ENCODE measurements at regions not wholly inside any gene's neighbourhood (a gene's known extent, or its start where the extent isn't known, plus 50 kb on each side); places are given as distances from the start of the nearest gene placed in this dataset.
"Not testable (repeated sequence)": the region's sequence is repeated elsewhere in the genome, so short reads cannot be mapped to it uniquely, and the experiment has no call there.

- Histone ChIP-seq H3K9me3 (ENCODE audit: control insufficient read depth, insufficient read depth, low read length) (no peaks in the 10 kb centered on the region), H3K4me1 (ENCODE audit: control insufficient read depth, insufficient read depth, low read length) (no peaks in the 10 kb centered on the region), H3K36me3 (ENCODE audit: control insufficient read depth, insufficient read depth, low read length) (no peaks in the 10 kb centered on the region), H3K4me3 (ENCODE audit: low read length) (no peak overlapping the region), H3K27me3 (ENCODE audit: control insufficient read depth, insufficient read depth, low read length) (no peaks in the 10 kb centered on the region), H3K27ac (ENCODE audit: low read length) (no peak overlapping the region)
- no CpG with 5 or more reads among the region's 8 CpGs for WGBS (ENCODE audit: insufficient coverage, insufficient read length)
- DNase-seq (ENCODE audit: low read depth, low spot score): no peak
These were observed 131.1 kb downstream of the PXDC1 start for GRCh38 chr6:3620389-3620788.

GRCh38 chr6:3619800-3620199 is 131.7 kb downstream of the PXDC1 start:
- WGBS (ENCODE audit: insufficient coverage, insufficient read length): no CpG with 5 or more reads among the region's 4 CpGs
- Histone ChIP-seq H3K27me3 (ENCODE audit: control insufficient read depth, insufficient read depth, low read length) (no peaks in the 10 kb centered on the region), H3K9me3 (ENCODE audit: control insufficient read depth, insufficient read depth, low read length) (no peaks in the 10 kb centered on the region), H3K4me3 (ENCODE audit: low read length) (no peak overlapping the region), H3K27ac (ENCODE audit: low read length) (no peak overlapping the region), H3K4me1 (ENCODE audit: control insufficient read depth, insufficient read depth, low read length) (no peaks in the 10 kb centered on the region), H3K36me3 (ENCODE audit: control insufficient read depth, insufficient read depth, low read length) (no peaks in the 10 kb centered on the region)
- no peak for DNase-seq (ENCODE audit: low read depth, low spot score)

- H3K9me3 ChIP-seq (ENCODE audit: control insufficient read depth, insufficient read depth, low read length): no peaks in the 10 kb centered on the region
- H3K4me1 ChIP-seq (ENCODE audit: control insufficient read depth, insufficient read depth, low read length): no peaks in the 10 kb centered on the region
- no peaks in the 10 kb centered on the region for H3K36me3 ChIP-seq (ENCODE audit: control insufficient read depth, insufficient read depth, low read length)
- no peak for DNase-seq (ENCODE audit: low read depth, low spot score)
- no peaks in the 10 kb centered on the region for H3K27me3 ChIP-seq (ENCODE audit: control insufficient read depth, insufficient read depth, low read length)
- no peak overlapping the region for H3K4me3 ChIP-seq (ENCODE audit: low read length)
- WGBS (ENCODE audit: insufficient coverage, insufficient read length): no CpG with 5 or more reads among the region's 7 CpGs
- no peak overlapping the region for H3K27ac ChIP-seq (ENCODE audit: low read length)
These were observed 132.3 kb downstream of the PXDC1 start for GRCh38 chr6:3619201-3619600.

GRCh38 chr6:3618642-3619041 is 132.9 kb downstream of the PXDC1 start:
- DNase-seq (ENCODE audit: low read depth, low spot score): no peak
- WGBS (ENCODE audit: insufficient coverage, insufficient read length): no CpG with 5 or more reads among the region's 2 CpGs
- Histone ChIP-seq H3K36me3 (ENCODE audit: control insufficient read depth, insufficient read depth, low read length) (no peaks in the 10 kb centered on the region), H3K9me3 (ENCODE audit: control insufficient read depth, insufficient read depth, low read length) (no peaks in the 10 kb centered on the region), H3K4me3 (ENCODE audit: low read length) (no peak overlapping the region), H3K4me1 (ENCODE audit: control insufficient read depth, insufficient read depth, low read length) (no peaks in the 10 kb centered on the region), H3K27me3 (ENCODE audit: control insufficient read depth, insufficient read depth, low read length) (no peaks in the 10 kb centered on the region), H3K27ac (ENCODE audit: low read length) (no peak overlapping the region)

- H3K27me3 ChIP-seq (ENCODE audit: control insufficient read depth, insufficient read depth, low read length): no peaks in the 10 kb centered on the region
- H3K9me3 ChIP-seq (ENCODE audit: control insufficient read depth, insufficient read depth, low read length): no peaks in the 10 kb centered on the region
- no peak overlapping the region for H3K27ac ChIP-seq (ENCODE audit: low read length)
- WGBS (ENCODE audit: insufficient coverage, insufficient read length): no CpG with 5 or more reads among the region's 29 CpGs
- H3K36me3 ChIP-seq (ENCODE audit: control insufficient read depth, insufficient read depth, low read length): no peaks in the 10 kb centered on the region
- no peak for DNase-seq (ENCODE audit: low read depth, low spot score)
- H3K4me1 ChIP-seq (ENCODE audit: control insufficient read depth, insufficient read depth, low read length): no peaks in the 10 kb centered on the region
- H3K4me3 ChIP-seq (ENCODE audit: low read length): no peak overlapping the region
These were observed 133.7 kb downstream of the PXDC1 start for GRCh38 chr6:3617681-3618311.

- no peaks in the 10 kb centered on the region for H3K9me3 ChIP-seq (ENCODE audit: control insufficient read depth, insufficient read depth, low read length)
- no CpG with 5 or more reads among the region's 7 CpGs for WGBS (ENCODE audit: insufficient coverage, insufficient read length)
- DNase-seq (ENCODE audit: low read depth, low spot score): no peak
- no peak overlapping the region for H3K27ac ChIP-seq (ENCODE audit: low read length)
- H3K36me3 ChIP-seq (ENCODE audit: control insufficient read depth, insufficient read depth, low read length): no peaks in the 10 kb centered on the region
- H3K27me3 ChIP-seq (ENCODE audit: control insufficient read depth, insufficient read depth, low read length): no peaks in the 10 kb centered on the region
- H3K4me3 ChIP-seq (ENCODE audit: low read length): no peak overlapping the region
- no peaks in the 10 kb centered on the region for H3K4me1 ChIP-seq (ENCODE audit: control insufficient read depth, insufficient read depth, low read length)
These were observed 134.3 kb downstream of the PXDC1 start for GRCh38 chr6:3617192-3617631.

- no peak for DNase-seq (ENCODE audit: low read depth, low spot score)
- WGBS (ENCODE audit: insufficient coverage, insufficient read length): no CpG with 5 or more reads among the region's 9 CpGs
These were observed 134.8 kb downstream of the PXDC1 start for GRCh38 chr6:3616565-3617176.

GRCh38 chr6:3615391-3616380 is 135.8 kb downstream of the PXDC1 start:
- Histone ChIP-seq H3K27me3 (ENCODE audit: control insufficient read depth, insufficient read depth, low read length) (no peaks in the 10 kb centered on the region), H3K4me3 (ENCODE audit: low read length) (no peak overlapping the region), H3K4me1 (ENCODE audit: control insufficient read depth, insufficient read depth, low read length) (no peaks in the 10 kb centered on the region), H3K27ac (ENCODE audit: low read length) (no peak overlapping the region), H3K9me3 (ENCODE audit: control insufficient read depth, insufficient read depth, low read length) (no peaks in the 10 kb centered on the region), H3K36me3 (ENCODE audit: control insufficient read depth, insufficient read depth, low read length) (no peaks in the 10 kb centered on the region)
- DNase-seq (ENCODE audit: low read depth, low spot score): no peak
- no CpG with 5 or more reads among the region's 11 CpGs for WGBS (ENCODE audit: insufficient coverage, insufficient read length)

More at GRCh38 chr6:3616565-3617176, 134.8 kb downstream of the PXDC1 start:
- no peak overlapping the region for H3K4me3 ChIP-seq (ENCODE audit: low read length)
- no peak overlapping the region for H3K27ac ChIP-seq (ENCODE audit: low read length)
- no peaks in the 10 kb centered on the region for H3K27me3 ChIP-seq (ENCODE audit: control insufficient read depth, insufficient read depth, low read length)
- H3K4me1 ChIP-seq (ENCODE audit: control insufficient read depth, insufficient read depth, low read length): no peaks in the 10 kb centered on the region
- no peaks in the 10 kb centered on the region for H3K9me3 ChIP-seq (ENCODE audit: control insufficient read depth, insufficient read depth, low read length)
- H3K36me3 ChIP-seq (ENCODE audit: control insufficient read depth, insufficient read depth, low read length): no peaks in the 10 kb centered on the region

- 100% methylated on average over 1 of the region's 2 CpGs for WGBS (ENCODE audit: insufficient coverage, insufficient read length)
- H3K9me3 ChIP-seq (ENCODE audit: control insufficient read depth, insufficient read depth, low read length): no peaks in the 10 kb centered on the region
- H3K36me3 ChIP-seq (ENCODE audit: control insufficient read depth, insufficient read depth, low read length): no peaks in the 10 kb centered on the region
- H3K4me1 ChIP-seq (ENCODE audit: control insufficient read depth, insufficient read depth, low read length): no peaks in the 10 kb centered on the region
- H3K27ac ChIP-seq (ENCODE audit: low read length): no peak overlapping the region
- no peak for DNase-seq (ENCODE audit: low read depth, low spot score)
- H3K4me3 ChIP-seq (ENCODE audit: low read length): no peak overlapping the region
- H3K27me3 ChIP-seq (ENCODE audit: control insufficient read depth, insufficient read depth, low read length): no peaks in the 10 kb centered on the region
These were observed 136.6 kb downstream of the PXDC1 start for GRCh38 chr6:3614918-3615317.

- WGBS (ENCODE audit: insufficient coverage, insufficient read length): no CpG with 5 or more reads among the region's 1 CpG
- H3K27me3 ChIP-seq (ENCODE audit: control insufficient read depth, insufficient read depth, low read length); H3K27ac ChIP-seq (ENCODE audit: low read length); H3K9me3 ChIP-seq (ENCODE audit: control insufficient read depth, insufficient read depth, low read length); H3K36me3 ChIP-seq (ENCODE audit: control insufficient read depth, insufficient read depth, low read length); H3K4me1 ChIP-seq (ENCODE audit: control insufficient read depth, insufficient read depth, low read length); DNase-seq (ENCODE audit: low read depth, low spot score); H3K4me3 ChIP-seq (ENCODE audit: low read length): not testable (repeated sequence)
These were observed 137.9 kb downstream of the PXDC1 start for GRCh38 chr6:3613565-3613964.
